Natural killer cell (primary cell): ENCODE measurements at regions not wholly inside any gene's neighbourhood (a gene's known extent, or its start where the extent isn't known, plus 50 kb on each side); places are given as distances from the start of the nearest gene placed in this dataset.

Experiments
- ATAC-seq, 3 donors: fragments of 150-1000 bp in 2 of 3; fragments of 200-7000 bp in 1 of 3; cut with Tn5 transposase; 1 replicate in 1 of 3; 2 replicates in 2 of 3; pipeline ENCODE4 v1.10.0; 2021; ENCODE audit warnings: mild to moderate bottlenecking in 2 of 3, moderate library complexity in 2 of 3
- DNase-seq, 2 donors: peaks; one replicate each; pipeline versions ENCODE4 v3.0.0 to v3.0.0-alpha.2; 2013 to 2021; ENCODE audit warnings: mixed read lengths in 1 of 2
- H3K27ac ChIP-seq: one replicate; pipeline ENCODE4 v1.5.1; 2013; ENCODE audit warnings: mild to moderate bottlenecking, low read length
- H3K27me3 ChIP-seq: one replicate; pipeline ENCODE4 v1.6.1; 2013; ENCODE audit warnings: low read length; ENCODE audit not compliant: control insufficient read depth, insufficient read depth
- H3K36me3 ChIP-seq: one replicate; pipeline ENCODE4 v1.6.1; 2013; ENCODE audit warnings: low read length; ENCODE audit not compliant: control insufficient read depth, insufficient read depth
- H3K4me1 ChIP-seq: one replicate; pipeline ENCODE4 v1.6.1; 2013; ENCODE audit warnings: low read length; ENCODE audit not compliant: control insufficient read depth, insufficient read depth
- H3K4me3 ChIP-seq: one replicate; pipeline ENCODE4 v1.5.1; 2013; ENCODE audit warnings: low read length
- H3K9me3 ChIP-seq: one replicate; pipeline ENCODE4 v1.6.1; 2013; ENCODE audit warnings: low read length; ENCODE audit not compliant: control insufficient read depth, insufficient read depth
- H3K27ac Mint-ChIP-seq, 2 donors: one replicate each; pipeline ENCODE4 v1.8.0; 2022; ENCODE audit warnings: mild to moderate bottlenecking in 2 of 2, mixed read lengths in 2 of 2, moderate library complexity in 1 of 2
- H3K27me3 Mint-ChIP-seq, 2 donors: one replicate each; pipeline ENCODE4 v1.8.0; 2022; ENCODE audit warnings: low read depth in 2 of 2, mixed read lengths in 2 of 2
- H3K36me3 Mint-ChIP-seq: one replicate; pipeline ENCODE4 v1.8.0; 2022; ENCODE audit warnings: mixed read lengths
- H3K4me1 Mint-ChIP-seq, 2 donors: one replicate each; pipeline ENCODE4 v1.8.0; 2022; ENCODE audit warnings: mixed read lengths in 2 of 2
- H3K4me3 Mint-ChIP-seq: one replicate; pipeline ENCODE4 v1.8.0; 2022; ENCODE audit warnings: mild to moderate bottlenecking, moderate library complexity, mixed read lengths
- H3K9me3 Mint-ChIP-seq, 2 donors: one replicate each; pipeline ENCODE4 v1.8.0; 2022; ENCODE audit warnings: mixed read lengths in 2 of 2
- WGBS: methylation state at CpG from one replicate; pipeline ENCODE4 v1.1.7; 2013; ENCODE audit warnings: missing lambda C conversion rate; ENCODE audit not compliant: insufficient coverage; 5-methylcytosine and 5-hydroxymethylcytosine counted together
- intact Hi-C: fragments of 100-400 bp; cut with micrococcal nuclease; formaldehyde crosslinking; loops from one replicate; pipeline ENCODE4 v1.14.2; 2022
- TF ChIP-seq, protein P1 (sequence below): fragments of 200-600 bp; IDR thresholded peaks from one replicate; pipeline ENCODE4 v1.8.0; 2022; ENCODE audit warnings: antibody characterized with exemption

GRCh38 chr3:24804095-24804494 lies 309.4 kb upstream of the THRB start:
- Mint-ChIP-seq H3K9me3 (no peaks in the 10 kb centered on the region), H3K27ac (no peak overlapping the region), H3K27me3 (peaks cover 2 to 6% of the 10 kb centered on the region in 2 donors), H3K4me3 (no peak overlapping the region), H3K4me1 (no peaks in the 10 kb centered on the region), H3K36me3 (no peaks in the 10 kb centered on the region)
- WGBS: 95% methylated on average over 1 of the region's 1 CpG
- Histone ChIP-seq H3K4me3 (no peak overlapping the region), H3K9me3 (no peaks in the 10 kb centered on the region), H3K27me3 (no peaks in the 10 kb centered on the region), H3K36me3 (no peaks in the 10 kb centered on the region), H3K27ac (no peak overlapping the region), H3K4me1 (no peaks in the 10 kb centered on the region)
- no peak for ATAC-seq
- intact Hi-C loops: no loop called here
- TF ChIP-seq, protein P1, sequence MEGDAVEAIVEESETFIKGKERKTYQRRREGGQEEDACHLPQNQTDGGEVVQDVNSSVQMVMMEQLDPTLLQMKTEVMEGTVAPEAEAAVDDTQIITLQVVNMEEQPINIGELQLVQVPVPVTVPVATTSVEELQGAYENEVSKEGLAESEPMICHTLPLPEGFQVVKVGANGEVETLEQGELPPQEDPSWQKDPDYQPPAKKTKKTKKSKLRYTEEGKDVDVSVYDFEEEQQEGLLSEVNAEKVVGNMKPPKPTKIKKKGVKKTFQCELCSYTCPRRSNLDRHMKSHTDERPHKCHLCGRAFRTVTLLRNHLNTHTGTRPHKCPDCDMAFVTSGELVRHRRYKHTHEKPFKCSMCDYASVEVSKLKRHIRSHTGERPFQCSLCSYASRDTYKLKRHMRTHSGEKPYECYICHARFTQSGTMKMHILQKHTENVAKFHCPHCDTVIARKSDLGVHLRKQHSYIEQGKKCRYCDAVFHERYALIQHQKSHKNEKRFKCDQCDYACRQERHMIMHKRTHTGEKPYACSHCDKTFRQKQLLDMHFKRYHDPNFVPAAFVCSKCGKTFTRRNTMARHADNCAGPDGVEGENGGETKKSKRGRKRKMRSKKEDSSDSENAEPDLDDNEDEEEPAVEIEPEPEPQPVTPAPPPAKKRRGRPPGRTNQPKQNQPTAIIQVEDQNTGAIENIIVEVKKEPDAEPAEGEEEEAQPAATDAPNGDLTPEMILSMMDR: no peak
- DNase-seq: no peak

GRCh38 chr3:24810881-24811280 lies 316.2 kb upstream of the THRB start:
- H3K9me3 ChIP-seq: no peaks in the 10 kb centered on the region
- no peak overlapping the region for H3K27ac Mint-ChIP-seq
- TF ChIP-seq, protein P1: no peak

GRCh38 chr3:24812116-24812515 lies 317.5 kb upstream of the THRB start:
- Histone ChIP-seq H3K36me3 (no peaks in the 10 kb centered on the region), H3K4me3 (no peak overlapping the region), H3K9me3 (no peaks in the 10 kb centered on the region), H3K4me1 (no peaks in the 10 kb centered on the region), H3K27ac (no peak overlapping the region), H3K27me3 (no peaks in the 10 kb centered on the region)
- ATAC-seq (no peak), DNase-seq (no peak)
- H3K9me3 Mint-ChIP-seq: peaks cover 4 to 8% of the 10 kb centered on the region in 2 donors
- H3K27ac Mint-ChIP-seq: no peak overlapping the region
- TF ChIP-seq, protein P1: no peak
- H3K27me3 Mint-ChIP-seq: peaks cover under 1 to 7% of the 10 kb centered on the region in 2 donors
- no peaks in the 10 kb centered on the region for H3K36me3 Mint-ChIP-seq
- no peaks in the 10 kb centered on the region for H3K4me1 Mint-ChIP-seq
- no peak overlapping the region for H3K4me3 Mint-ChIP-seq
- intact Hi-C loops: no loop called here
- 63% methylated on average over 1 of the region's 1 CpG for WGBS

More at GRCh38 chr3:24810881-24811280, 316.2 kb upstream of the THRB start:
- no peaks in the 10 kb centered on the region for H3K4me1 Mint-ChIP-seq
- ATAC-seq: no peak
- Histone ChIP-seq H3K27me3 (no peaks in the 10 kb centered on the region), H3K4me3 (no peak overlapping the region), H3K27ac (no peak overlapping the region), H3K4me1 (no peaks in the 10 kb centered on the region), H3K36me3 (no peaks in the 10 kb centered on the region)
- no peaks in the 10 kb centered on the region for H3K36me3 Mint-ChIP-seq
- H3K27me3 Mint-ChIP-seq: peaks cover 6 to 7% of the 10 kb centered on the region in 2 donors
- intact Hi-C loops: no loop called here
- H3K4me3 Mint-ChIP-seq: no peak overlapping the region
- peaks cover 4 to 6% of the 10 kb centered on the region in 2 donors for H3K9me3 Mint-ChIP-seq
- no peak for DNase-seq
- WGBS: 79% methylated on average over 4 of the region's 5 CpGs

- intact Hi-C loops: no loop called here
- Mint-ChIP-seq H3K4me1 (no peaks in the 10 kb centered on the region), H3K36me3 (peaks cover 7% of the 10 kb centered on the region), H3K4me3 (no peak overlapping the region), H3K27ac (no peak overlapping the region), H3K27me3 (peaks cover 0 to 2% of the 10 kb centered on the region in 2 donors), H3K9me3 (peaks cover 7 to 8% of the 10 kb centered on the region in 2 donors)
- H3K27ac ChIP-seq: no peak overlapping the region
- WGBS: 75% methylated on average over 1 of the region's 1 CpG
- no peaks in the 10 kb centered on the region for H3K4me1 ChIP-seq
- ATAC-seq: no peak
- no peaks in the 10 kb centered on the region for H3K36me3 ChIP-seq
- no peaks in the 10 kb centered on the region for H3K27me3 ChIP-seq
- DNase-seq: no peak
- no peaks in the 10 kb centered on the region for H3K9me3 ChIP-seq
- TF ChIP-seq, protein P1: no peak
- H3K4me3 ChIP-seq: no peak overlapping the region
Observed at GRCh38 chr3:24818055-24818454, 323.4 kb upstream of the THRB start.
